ENCODE measurements at regions not wholly inside any gene's neighbourhood (a gene's known extent, or its start where the extent isn't known, plus 50 kb on each side); places are given as distances from the start of the nearest gene placed in this dataset.

DNA sequence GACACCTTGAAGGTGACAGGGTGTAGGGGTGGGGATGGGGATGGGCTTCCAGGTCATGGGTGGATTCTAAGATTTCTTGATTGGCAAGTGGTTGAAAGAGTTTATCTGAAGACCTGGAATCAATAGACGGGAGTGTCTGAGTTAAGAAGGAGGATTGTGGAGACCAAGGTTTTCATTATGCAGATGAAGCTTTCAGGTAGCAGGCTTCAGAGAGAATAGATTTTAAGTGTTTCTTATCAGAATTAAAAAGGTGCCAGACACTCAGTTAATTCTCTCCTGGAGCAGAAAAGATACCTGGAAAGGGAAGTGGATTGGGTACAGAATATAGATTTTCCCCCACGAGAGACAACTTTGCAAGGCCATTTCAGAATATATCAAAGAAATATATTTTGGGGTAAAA lies 211.7 kb upstream of the PRICKLE1 start:
- TF ChIP-seq, protein P1, sequence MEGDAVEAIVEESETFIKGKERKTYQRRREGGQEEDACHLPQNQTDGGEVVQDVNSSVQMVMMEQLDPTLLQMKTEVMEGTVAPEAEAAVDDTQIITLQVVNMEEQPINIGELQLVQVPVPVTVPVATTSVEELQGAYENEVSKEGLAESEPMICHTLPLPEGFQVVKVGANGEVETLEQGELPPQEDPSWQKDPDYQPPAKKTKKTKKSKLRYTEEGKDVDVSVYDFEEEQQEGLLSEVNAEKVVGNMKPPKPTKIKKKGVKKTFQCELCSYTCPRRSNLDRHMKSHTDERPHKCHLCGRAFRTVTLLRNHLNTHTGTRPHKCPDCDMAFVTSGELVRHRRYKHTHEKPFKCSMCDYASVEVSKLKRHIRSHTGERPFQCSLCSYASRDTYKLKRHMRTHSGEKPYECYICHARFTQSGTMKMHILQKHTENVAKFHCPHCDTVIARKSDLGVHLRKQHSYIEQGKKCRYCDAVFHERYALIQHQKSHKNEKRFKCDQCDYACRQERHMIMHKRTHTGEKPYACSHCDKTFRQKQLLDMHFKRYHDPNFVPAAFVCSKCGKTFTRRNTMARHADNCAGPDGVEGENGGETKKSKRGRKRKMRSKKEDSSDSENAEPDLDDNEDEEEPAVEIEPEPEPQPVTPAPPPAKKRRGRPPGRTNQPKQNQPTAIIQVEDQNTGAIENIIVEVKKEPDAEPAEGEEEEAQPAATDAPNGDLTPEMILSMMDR (IDR thresholded peaks at IDR 0.05; ENCODE audit: poor library complexity, severe bottlenecking) = no peak
- TF ChIP-seq EZH2 (IDR thresholded peaks at IDR 0.05; ENCODE audit: borderline replicate concordance, insufficient read depth, low read length, poor library complexity, severe bottlenecking) (no peak), RAD21 (conservative IDR thresholded peaks at IDR 0.05) (no peak), TAF1 (IDR thresholded peaks at IDR 0.05; ENCODE audit: low read depth) (no peak), MXI1 (conservative IDR thresholded peaks at IDR 0.05; ENCODE audit: poor library complexity, severe bottlenecking) (no peak)
- TF ChIP-seq, protein P2, sequence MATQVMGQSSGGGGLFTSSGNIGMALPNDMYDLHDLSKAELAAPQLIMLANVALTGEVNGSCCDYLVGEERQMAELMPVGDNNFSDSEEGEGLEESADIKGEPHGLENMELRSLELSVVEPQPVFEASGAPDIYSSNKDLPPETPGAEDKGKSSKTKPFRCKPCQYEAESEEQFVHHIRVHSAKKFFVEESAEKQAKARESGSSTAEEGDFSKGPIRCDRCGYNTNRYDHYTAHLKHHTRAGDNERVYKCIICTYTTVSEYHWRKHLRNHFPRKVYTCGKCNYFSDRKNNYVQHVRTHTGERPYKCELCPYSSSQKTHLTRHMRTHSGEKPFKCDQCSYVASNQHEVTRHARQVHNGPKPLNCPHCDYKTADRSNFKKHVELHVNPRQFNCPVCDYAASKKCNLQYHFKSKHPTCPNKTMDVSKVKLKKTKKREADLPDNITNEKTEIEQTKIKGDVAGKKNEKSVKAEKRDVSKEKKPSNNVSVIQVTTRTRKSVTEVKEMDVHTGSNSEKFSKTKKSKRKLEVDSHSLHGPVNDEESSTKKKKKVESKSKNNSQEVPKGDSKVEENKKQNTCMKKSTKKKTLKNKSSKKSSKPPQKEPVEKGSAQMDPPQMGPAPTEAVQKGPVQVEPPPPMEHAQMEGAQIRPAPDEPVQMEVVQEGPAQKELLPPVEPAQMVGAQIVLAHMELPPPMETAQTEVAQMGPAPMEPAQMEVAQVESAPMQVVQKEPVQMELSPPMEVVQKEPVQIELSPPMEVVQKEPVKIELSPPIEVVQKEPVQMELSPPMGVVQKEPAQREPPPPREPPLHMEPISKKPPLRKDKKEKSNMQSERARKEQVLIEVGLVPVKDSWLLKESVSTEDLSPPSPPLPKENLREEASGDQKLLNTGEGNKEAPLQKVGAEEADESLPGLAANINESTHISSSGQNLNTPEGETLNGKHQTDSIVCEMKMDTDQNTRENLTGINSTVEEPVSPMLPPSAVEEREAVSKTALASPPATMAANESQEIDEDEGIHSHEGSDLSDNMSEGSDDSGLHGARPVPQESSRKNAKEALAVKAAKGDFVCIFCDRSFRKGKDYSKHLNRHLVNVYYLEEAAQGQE (IDR thresholded peaks at IDR 0.05; ENCODE audit: borderline replicate concordance) = no peak
